ENCODE measurements at regions not wholly inside any gene's neighbourhood (a gene's known extent, or its start where the extent isn't known, plus 50 kb on each side); places are given as distances from the start of the nearest gene placed in this dataset.

- H2AFZ ChIP-seq (ENCODE audit: low read length) = no peak overlapping the region
- H3K4me1 ChIP-seq (ENCODE audit: insufficient read depth, low read length) = no peaks in the 10 kb centered on the region
- no peaks in the 10 kb centered on the region for H4K20me1 ChIP-seq (ENCODE audit: insufficient read depth, low read length)
- H3K4me3 ChIP-seq (ENCODE audit: insufficient read depth, low read length) = no peak overlapping the region
- DNase-seq (ENCODE audit: insufficient read length, low spot score, missing footprints) = no peak
- no peaks in the 10 kb centered on the region for H3K9me3 ChIP-seq (ENCODE audit: low read depth, low read length)
- H3K4me2 ChIP-seq (ENCODE audit: insufficient read depth, low read length) = no peak overlapping the region
- no peaks in the 10 kb centered on the region for H3K27me3 ChIP-seq (ENCODE audit: insufficient read depth, low read length)
- H3K79me2 ChIP-seq (ENCODE audit: insufficient read depth, low read length) = no peaks in the 10 kb centered on the region
- H3K27ac ChIP-seq (ENCODE audit: low read depth, low read length) = no peak overlapping the region
- no peak for TF ChIP-seq CTCF (IDR thresholded peaks at IDR 0.05; ENCODE audit: extremely low read depth, low read depth, low read length)
- H3K36me3 ChIP-seq (ENCODE audit: insufficient read depth, low read length) = no peaks in the 10 kb centered on the region
Measured at GRCh38 chr14:88955455-88955854, 131.0 kb downstream of the TTC8 start.

- Histone ChIP-seq H3K27ac (ENCODE audit: low read depth, low read length) (no peak overlapping the region), H3K9me3 (ENCODE audit: low read depth, low read length) (no peaks in the 10 kb centered on the region), H4K20me1 (ENCODE audit: insufficient read depth, low read length) (no peaks in the 10 kb centered on the region), H3K79me2 (ENCODE audit: insufficient read depth, low read length) (no peaks in the 10 kb centered on the region), H3K4me2 (ENCODE audit: insufficient read depth, low read length) (no peak overlapping the region), H3K36me3 (ENCODE audit: insufficient read depth, low read length) (no peaks in the 10 kb centered on the region), H2AFZ (ENCODE audit: low read length) (no peak overlapping the region), H3K27me3 (ENCODE audit: insufficient read depth, low read length) (peaks cover 3% of the 10 kb centered on the region), H3K4me1 (ENCODE audit: insufficient read depth, low read length) (no peaks in the 10 kb centered on the region), H3K4me3 (ENCODE audit: insufficient read depth, low read length) (no peak overlapping the region)
- TF ChIP-seq CTCF (IDR thresholded peaks at IDR 0.05; ENCODE audit: extremely low read depth, low read depth, low read length) = no peak
- no peak for DNase-seq (ENCODE audit: insufficient read length, low spot score, missing footprints)
Measured at GRCh38 chr14:88960496-88960895, 136.0 kb downstream of the TTC8 start.

DNA sequence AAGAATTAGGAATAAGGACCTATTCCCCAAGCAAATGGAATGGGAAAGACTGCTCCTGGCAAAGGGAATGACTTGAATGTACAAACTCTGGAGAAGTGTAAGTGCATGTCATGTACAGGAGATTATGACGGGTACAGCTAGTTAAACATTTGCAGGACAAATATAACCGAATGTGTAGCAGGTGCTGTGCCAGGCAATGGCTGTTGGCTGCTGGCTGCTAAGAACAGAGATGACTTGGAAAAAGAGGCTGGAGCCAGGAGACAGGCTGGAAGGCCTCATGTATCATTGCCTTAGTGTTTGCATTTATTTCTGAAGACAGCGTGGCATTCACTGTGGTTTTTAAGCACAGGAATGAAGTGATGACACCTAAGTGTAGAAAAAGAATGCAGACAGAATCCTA lies 136.8 kb downstream of the TTC8 start:
- H3K27me3 ChIP-seq (ENCODE audit: insufficient read depth, low read length) = peaks cover 3% of the 10 kb centered on the region
- no peak overlapping the region for H3K4me3 ChIP-seq (ENCODE audit: insufficient read depth, low read length)
- DNase-seq (ENCODE audit: insufficient read length, low spot score, missing footprints) = no peak
- H3K9me3 ChIP-seq (ENCODE audit: low read depth, low read length) = no peaks in the 10 kb centered on the region
- H3K4me2 ChIP-seq (ENCODE audit: insufficient read depth, low read length) = no peak overlapping the region
- H3K27ac ChIP-seq (ENCODE audit: low read depth, low read length) = no peak overlapping the region
- TF ChIP-seq CTCF (IDR thresholded peaks at IDR 0.05; ENCODE audit: extremely low read depth, low read depth, low read length) = no peak
- H3K4me1 ChIP-seq (ENCODE audit: insufficient read depth, low read length) = no peaks in the 10 kb centered on the region
- no peaks in the 10 kb centered on the region for H3K79me2 ChIP-seq (ENCODE audit: insufficient read depth, low read length)
- H3K36me3 ChIP-seq (ENCODE audit: insufficient read depth, low read length) = no peaks in the 10 kb centered on the region
- H4K20me1 ChIP-seq (ENCODE audit: insufficient read depth, low read length) = no peaks in the 10 kb centered on the region
- no peak overlapping the region for H2AFZ ChIP-seq (ENCODE audit: low read length)

DNA sequence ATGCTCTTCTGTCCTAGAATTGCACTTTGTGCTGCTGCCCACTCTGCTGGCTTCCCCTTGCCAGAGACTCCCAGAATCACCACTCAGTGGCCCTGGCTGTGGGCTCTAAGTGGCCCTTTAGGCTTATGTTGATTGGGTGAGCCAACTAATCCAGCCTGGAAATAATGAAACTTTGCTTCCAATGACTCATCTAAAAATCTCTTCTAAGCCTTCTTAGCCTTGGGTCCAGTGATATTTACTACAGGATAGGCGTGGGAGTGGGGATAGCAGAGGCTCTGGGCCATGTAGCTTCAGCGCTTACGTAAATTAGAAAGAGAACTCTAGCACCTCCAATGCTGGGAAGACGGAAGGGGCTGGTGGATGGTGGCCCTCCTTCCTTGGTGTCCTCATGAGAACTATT lies 137.9 kb downstream of the TTC8 start:
- DNase-seq (ENCODE audit: insufficient read length, low spot score, missing footprints) = no peak
- Histone ChIP-seq H2AFZ (ENCODE audit: low read length) (no peak overlapping the region), H4K20me1 (ENCODE audit: insufficient read depth, low read length) (no peaks in the 10 kb centered on the region), H3K27me3 (ENCODE audit: insufficient read depth, low read length) (peaks cover 3% of the 10 kb centered on the region), H3K36me3 (ENCODE audit: insufficient read depth, low read length) (no peaks in the 10 kb centered on the region), H3K4me2 (ENCODE audit: insufficient read depth, low read length) (no peak overlapping the region), H3K79me2 (ENCODE audit: insufficient read depth, low read length) (no peaks in the 10 kb centered on the region), H3K9me3 (ENCODE audit: low read depth, low read length) (no peaks in the 10 kb centered on the region), H3K27ac (ENCODE audit: low read depth, low read length) (no peak overlapping the region), H3K4me3 (ENCODE audit: insufficient read depth, low read length) (no peak overlapping the region), H3K4me1 (ENCODE audit: insufficient read depth, low read length) (no peaks in the 10 kb centered on the region)
- TF ChIP-seq CTCF (IDR thresholded peaks at IDR 0.05; ENCODE audit: extremely low read depth, low read depth, low read length) = no peak
